A549 (cell line): ENCODE measurements at regions not wholly inside any gene's neighbourhood (a gene's known extent, or its start where the extent isn't known, plus 50 kb on each side); places are given as distances from the start of the nearest gene placed in this dataset.
A peak's percentile ranks its signal among the peaks of the same experiment; 100 is the strongest.

Experiments
- ATAC-seq, 2 experiments: fragments of 200-7000 bp in 1 of 2; fragments of >200 bp in 1 of 2; cut with Nextera tagmentation in 1 of 2; cut with Tn5 transposase in 1 of 2; 3 replicates each; pipeline versions ENCODE4 v1.8.0 to v1.9.1; 2018 to 2020; ENCODE audit warnings: mild to moderate bottlenecking in 1 of 2, moderate library complexity in 1 of 2
- CTCF ChIA-PET: fragments of 300-600 bp; sonication (Branson Sonifier 250); formaldehyde crosslinking; extraction: SDS; loops from one replicate; lab custom pipeline; 2021; ENCODE audit warnings: antibody characterized with exemption, inconsistent platforms; lab: Yijun Ruan, JAX
- POLR2A ChIA-PET: fragments of 350-600 bp; formaldehyde crosslinking; extraction: SDS; loops from one replicate; lab custom pipeline; 2021; ENCODE audit warnings: antibody characterized with exemption, inconsistent platforms; lab: Yijun Ruan, JAX
- DNase-seq, 2 experiments: peaks; one replicate each; pipeline versions ENCODE4 v3.0.0 to v3.0.0-alpha.2; 2011 to 2016; ENCODE audit warnings: low read depth in 1 of 2, low spot score in 1 of 2
- FAIRE-seq: peaks from 2 replicates; lab custom pipeline; 2011; peaks lifted over from hg19 to GRCh38; lab: Jason Lieb, UNC
- H3K27ac ChIP-seq, 2 experiments: fragments of >200 bp; sonication (Bioruptor Twin); formaldehyde crosslinking; 3 replicates each; pipeline ENCODE4 v1.5.1; 2016 to 2017
- H3K4me1 ChIP-seq: fragments of >200 bp; sonication (Bioruptor Twin); formaldehyde crosslinking; 3 replicates; pipeline ENCODE4 v1.6.1; 2016
- H3K4me2 ChIP-seq: fragments of >200 bp; sonication (Bioruptor Twin); formaldehyde crosslinking; 3 replicates; pipeline ENCODE4 v1.6.1; 2016
- H3K4me3 ChIP-seq: fragments of >200 bp; sonication (Bioruptor Twin); formaldehyde crosslinking; 3 replicates; pipeline ENCODE4 v1.5.1; 2016
- H3K9me3 ChIP-seq: fragments of >200 bp; sonication (Bioruptor Twin); formaldehyde crosslinking; 3 replicates; pipeline ENCODE4 v1.6.1; 2016
- CBX2 ChIP-seq: fragments of 200-600 bp; sonication (generic); IDR thresholded peaks from 2 replicates; pipeline ENCODE4 v1.6.1; 2016; ENCODE audit warnings: low read depth, mild to moderate bottlenecking, borderline replicate concordance
- CEBPB ChIP-seq, 2 experiments: fragments of >200 bp in 1 of 2; sonication (Bioruptor Twin) in 1 of 2; formaldehyde crosslinking in 1 of 2; IDR thresholded peaks; 2 replicates each; pipeline ENCODE4 v1.6.1; 2012 to 2016
- CHD2 ChIP-seq: fragments of 150-350 bp; IDR thresholded peaks from 2 replicates; pipeline ENCODE4 v1.6.1; 2014; ENCODE audit warnings: low read length; ENCODE audit not compliant: partially characterized antibody
- EP300 ChIP-seq, 2 experiments: fragments of >200 bp; sonication (Bioruptor Twin); formaldehyde crosslinking; IDR thresholded peaks; 2 replicates in 1 of 2; 3 replicates in 1 of 2; pipeline ENCODE4 v1.6.1; 2016 to 2017
- ESRRA ChIP-seq: fragments of 150-350 bp; IDR thresholded peaks from 2 replicates; pipeline ENCODE4 v1.6.1; 2014; ENCODE audit warnings: mild to moderate bottlenecking, low read length, borderline replicate concordance
- HDAC2 ChIP-seq: fragments of 200-600 bp; sonication (generic); IDR thresholded peaks from 2 replicates; pipeline ENCODE4 v1.6.1; 2016
- JUNB ChIP-seq: fragments of >200 bp; sonication (Bioruptor Twin); formaldehyde crosslinking; IDR thresholded peaks from 2 replicates; pipeline ENCODE4 v1.6.1; 2016
- KDM5A ChIP-seq: fragments of 200-600 bp; sonication (generic); IDR thresholded peaks from 2 replicates; pipeline ENCODE4 v1.6.1; 2016; ENCODE audit warnings: antibody characterized with exemption, mild to moderate bottlenecking
- MAZ ChIP-seq: fragments of 150-350 bp; IDR thresholded peaks from 2 replicates; pipeline ENCODE4 v1.6.1; 2014; ENCODE audit warnings: antibody characterized with exemption, low read depth, low read length, borderline replicate concordance
- MYC ChIP-seq: IDR thresholded peaks from 2 replicates; pipeline ENCODE4 v1.6.1; 2012; ENCODE audit warnings: mild to moderate bottlenecking, inconsistent platforms, low read length, improper control_type of control experiment, borderline replicate concordance
- NR3C1 ChIP-seq: fragments of >200 bp; sonication (Bioruptor Twin); formaldehyde crosslinking; IDR thresholded peaks from 3 replicates; pipeline ENCODE4 v1.6.1; 2017
- PHF8 ChIP-seq: fragments of 200-600 bp; sonication (generic); IDR thresholded peaks from 2 replicates; pipeline ENCODE4 v1.6.1; 2016; ENCODE audit warnings: low read depth, mild to moderate bottlenecking, antibody characterized with exemption, moderate library complexity, borderline replicate concordance
- POLR2AphosphoS2 ChIP-seq: conservative IDR thresholded peaks from 2 replicates; pipeline ENCODE4 v1.6.1; 2012; ENCODE audit warnings: low read length, improper control_type of control experiment, inconsistent platforms
- RFX5 ChIP-seq: fragments of 450-650 bp; IDR thresholded peaks from 2 replicates; pipeline ENCODE4 v1.7.1; 2014; ENCODE audit warnings: antibody characterized with exemption, mild to moderate bottlenecking, moderate library complexity
- SMC3 ChIP-seq: fragments of >200 bp; sonication (Bioruptor Twin); formaldehyde crosslinking; IDR thresholded peaks from 3 replicates; pipeline ENCODE4 v1.6.1; 2018; ENCODE audit warnings: inconsistent platforms
- TFCP2L1 ChIP-seq: fragments of 250-450 bp; sonication (Bioruptor Pico); IDR thresholded peaks from 2 replicates; pipeline ENCODE4 v1.5.0; 2021; ENCODE audit warnings: mild to moderate bottlenecking
- ZC3H11A ChIP-seq: fragments of 450-650 bp; IDR thresholded peaks from 2 replicates; pipeline ENCODE4 v1.6.1; 2014; ENCODE audit warnings: antibody characterized with exemption, mild to moderate bottlenecking
- ZFP36 ChIP-seq: fragments of 450-650 bp; IDR thresholded peaks from 2 replicates; pipeline ENCODE4 v1.6.1; 2014; ENCODE audit warnings: borderline replicate concordance; ENCODE audit not compliant: partially characterized antibody
- ZNF302 ChIP-seq: fragments of 250-450 bp; sonication (Bioruptor Pico); IDR thresholded peaks from 2 replicates; pipeline ENCODE4 v1.9.0; 2021; ENCODE audit warnings: inconsistent platforms, mild to moderate bottlenecking, moderate library complexity
- WGBS: methylation state at CpG from one replicate; pipeline ENCODE4 v1.1.6; 2017; ENCODE audit errors: missing lambda C conversion rate; 5-methylcytosine and 5-hydroxymethylcytosine counted together
- TF ChIP-seq, protein P1 (sequence below): fragments of >200 bp; sonication (Bioruptor Twin); formaldehyde crosslinking; IDR thresholded peaks from 3 replicates; pipeline ENCODE4 v1.6.1; 2016

- no peak for FAIRE-seq
- H3K27ac ChIP-seq = no peak overlapping the region
- CTCF ChIA-PET = no interaction called here
Measured at GRCh38 chrX:39834600-39834999, 263.2 kb downstream of the BCOR start.

GRCh38 chrX:39835241-39835640, 262.5 kb downstream of the BCOR start:
- ATAC-seq (no peak), DNase-seq (no peak), FAIRE-seq (peak; percentile 43)
- no peak overlapping the region for H3K27ac ChIP-seq
- 89% methylated on average over 5 of the region's 5 CpGs for WGBS
- no peaks in the 10 kb centered on the region for H3K4me1 ChIP-seq
- no peaks in the 10 kb centered on the region for H3K9me3 ChIP-seq
- ChIA-PET POLR2A (no interaction called here), CTCF (interaction anchor here (1.3 kb wide), 1 partner anchor 11 kb away, joined by 4 read pairs; no protein-coding TSS in a partner anchor)
- no peak for TF ChIP-seq SMC3
- TF ChIP-seq NR3C1 = no peak
- TF ChIP-seq TFCP2L1 = no peak
- TF ChIP-seq ZNF302 (CRISPR knock-in tag) = no peak
- no peak for TF ChIP-seq POLR2AphosphoS2
- TF ChIP-seq JUNB = no peak
- no peak for TF ChIP-seq MYC
- TF ChIP-seq CBX2 = no peak
- no peak for TF ChIP-seq EP300 (IDR thresholded peaks at IDR 0.05)
- no peak for TF ChIP-seq CHD2
- TF ChIP-seq ESRRA = no peak
- TF ChIP-seq, protein P1, sequence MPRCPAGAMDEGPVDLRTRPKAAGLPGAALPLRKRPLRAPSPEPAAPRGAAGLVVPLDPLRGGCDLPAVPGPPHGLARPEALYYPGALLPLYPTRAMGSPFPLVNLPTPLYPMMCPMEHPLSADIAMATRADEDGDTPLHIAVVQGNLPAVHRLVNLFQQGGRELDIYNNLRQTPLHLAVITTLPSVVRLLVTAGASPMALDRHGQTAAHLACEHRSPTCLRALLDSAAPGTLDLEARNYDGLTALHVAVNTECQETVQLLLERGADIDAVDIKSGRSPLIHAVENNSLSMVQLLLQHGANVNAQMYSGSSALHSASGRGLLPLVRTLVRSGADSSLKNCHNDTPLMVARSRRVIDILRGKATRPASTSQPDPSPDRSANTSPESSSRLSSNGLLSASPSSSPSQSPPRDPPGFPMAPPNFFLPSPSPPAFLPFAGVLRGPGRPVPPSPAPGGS = no peak
- no peak for TF ChIP-seq MAZ
- no peak for TF ChIP-seq RFX5
- TF ChIP-seq CEBPB (IDR thresholded peaks at IDR 0.05) = no peak
- no peak overlapping the region for H3K4me2 ChIP-seq
- H3K4me3 ChIP-seq = no peak overlapping the region

More at GRCh38 chrX:39834600-39834999, 263.2 kb downstream of the BCOR start:
- Histone ChIP-seq H3K4me1 (no peaks in the 10 kb centered on the region), H3K9me3 (0 out of 3 replicates have a peak, but pooled peaks cover 3% of the 10 kb centered on the region), H3K4me3 (no peak overlapping the region), H3K4me2 (no peak overlapping the region)
- no peak for TF ChIP-seq JUNB
- POLR2A ChIA-PET = no interaction called here
- no peak for ATAC-seq
- DNase-seq = no peak
- 80% methylated on average over 3 of the region's 3 CpGs for WGBS

GRCh38 chrX:39835776-39836175, 262.0 kb downstream of the BCOR start:
- no peak overlapping the region for H3K4me3 ChIP-seq
- H3K4me2 ChIP-seq = no peak overlapping the region
- H3K9me3 ChIP-seq = no peaks in the 10 kb centered on the region
- no peaks in the 10 kb centered on the region for H3K4me1 ChIP-seq
- ATAC-seq (no peak), FAIRE-seq (no peak), DNase-seq (no peak)
- POLR2A ChIA-PET = no interaction called here
- H3K27ac ChIP-seq = no peak overlapping the region
- CTCF ChIA-PET = interaction anchor here (1.3 kb wide), 1 partner anchor 12 kb away, joined by 4 read pairs; no protein-coding TSS in a partner anchor
- no peak for TF ChIP-seq ZFP36
- no peak for TF ChIP-seq ZC3H11A
- TF ChIP-seq PHF8 = no peak
- TF ChIP-seq, protein P1 = no peak
- TF ChIP-seq HDAC2 = no peak
- TF ChIP-seq KDM5A = no peak
- 78% methylated on average over 1 of the region's 1 CpG for WGBS
